Activated T-cell treated with anti-CD3 and anti-CD28 coated beads for 4 hours (primary cell): ENCODE measurements at regions not wholly inside any gene's neighbourhood (a gene's known extent, or its start where the extent isn't known, plus 50 kb on each side); places are given as distances from the start of the nearest gene placed in this dataset.
"Not testable (repeated sequence)": the region's sequence is repeated elsewhere in the genome, so short reads cannot be mapped to it uniquely, and the experiment has no call there.

ENCODE experiments used
- DNase-seq: peaks from one replicate; pipeline ENCODE4 v3.0.0-alpha.2; 2020

DNA sequence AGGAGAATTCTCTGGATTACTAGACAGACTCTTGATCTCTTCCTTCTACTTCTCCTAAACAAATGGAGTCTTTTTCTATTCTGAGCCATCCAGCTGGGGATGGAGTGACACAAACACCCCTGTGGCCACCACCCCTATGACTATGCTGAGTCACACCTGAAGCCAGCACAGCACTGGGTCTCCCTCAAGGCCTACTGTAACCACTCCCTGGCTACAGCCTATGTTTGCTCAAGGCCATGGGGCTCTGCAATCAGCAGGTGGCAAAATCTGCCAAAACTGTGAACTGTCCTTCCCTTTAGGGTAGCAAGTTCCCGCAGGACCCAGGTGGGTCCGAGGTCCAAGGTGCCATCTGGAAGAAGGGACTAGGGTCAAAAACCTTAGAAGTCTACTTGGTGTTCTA, 132.3 kb downstream of the TINAG start:
- no peak for DNase-seq

DNA sequence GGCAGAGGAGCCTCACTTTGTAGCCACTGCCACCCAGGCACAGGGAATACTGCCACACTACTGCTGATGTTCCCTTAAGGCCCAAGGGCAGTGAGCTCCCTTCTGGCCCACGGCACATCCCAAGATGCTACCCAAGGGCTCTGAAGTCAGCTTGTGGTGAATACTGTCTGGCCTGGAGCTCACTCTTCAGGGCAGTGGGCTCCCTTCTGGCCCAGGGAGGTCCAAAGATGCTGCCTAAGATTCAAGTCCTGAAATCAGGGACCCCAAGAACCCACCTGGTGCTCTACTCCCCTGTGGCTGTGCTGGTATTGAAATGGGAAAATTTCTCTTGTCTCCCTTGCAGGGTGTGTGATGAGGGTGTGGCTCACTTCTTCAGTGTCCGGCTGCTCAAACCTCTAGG, 132.8 kb downstream of the TINAG start:
- no peak for DNase-seq

DNA sequence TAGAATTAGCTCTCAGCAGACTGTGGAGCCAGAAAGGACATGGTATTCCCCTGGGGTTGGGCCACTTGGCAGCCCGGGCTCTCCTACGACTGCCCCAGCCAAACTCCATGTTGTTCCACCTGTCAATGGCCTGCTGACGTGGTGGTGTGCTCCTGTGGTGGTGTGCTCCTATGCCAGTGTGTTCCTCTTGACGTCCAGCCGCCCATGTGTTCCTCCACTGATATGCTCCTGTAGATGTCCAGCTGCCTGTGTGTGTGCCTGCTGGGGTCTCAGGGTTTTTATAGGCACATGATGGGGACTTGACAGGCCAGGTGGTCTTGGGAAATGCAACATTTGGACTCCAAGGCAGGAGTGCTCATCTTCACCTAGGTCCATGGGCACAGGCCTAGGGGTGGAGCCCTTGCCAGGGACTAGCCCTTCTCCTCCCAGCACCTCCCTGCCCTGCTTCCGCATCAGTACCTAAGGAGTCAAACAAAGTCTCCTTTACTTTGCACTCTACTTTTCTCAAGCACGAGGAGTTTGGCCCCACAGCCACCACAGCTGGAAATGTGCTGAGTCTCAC, 133.5 kb downstream of the TINAG start:
- DNase-seq, result no peak

DNA sequence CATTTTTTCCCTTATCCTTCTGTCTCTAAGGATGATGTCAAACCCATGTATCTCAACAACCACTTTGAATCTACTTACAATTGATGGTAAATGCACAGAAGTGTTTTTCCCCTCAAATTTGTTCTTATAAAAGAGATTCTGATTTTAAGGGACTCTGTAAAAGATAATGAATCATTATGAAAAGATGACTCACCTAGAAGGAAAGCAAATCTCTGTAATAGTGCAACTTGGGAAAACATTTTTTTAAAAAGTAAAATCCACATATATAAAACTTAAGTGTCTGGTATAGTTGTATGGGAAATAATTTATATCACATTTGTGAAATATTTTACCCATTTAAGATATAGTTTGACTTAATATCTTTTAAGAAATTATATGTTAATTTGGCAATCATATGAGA, 137.0 kb downstream of the TINAG start:
- DNase-seq, result no peak

DNA sequence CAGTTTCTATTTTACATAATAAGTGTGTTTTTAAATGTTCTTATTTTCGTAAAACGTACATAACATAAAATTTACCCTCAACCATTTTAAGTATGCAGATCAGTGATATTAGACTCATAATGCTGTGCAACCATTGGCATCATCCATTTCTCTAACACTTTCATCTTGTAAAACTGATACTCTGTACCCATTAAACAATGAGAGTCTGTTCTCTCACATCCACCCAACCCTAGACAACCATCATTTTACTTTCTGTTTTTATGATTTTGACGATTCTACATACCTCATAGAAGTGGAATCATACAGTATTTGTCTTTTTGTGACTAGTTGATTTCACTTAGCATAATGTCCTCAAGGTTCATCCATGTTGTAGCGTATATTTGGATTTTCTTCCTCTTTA, 140.4 kb downstream of the TINAG start:
- no peak for DNase-seq

DNA sequence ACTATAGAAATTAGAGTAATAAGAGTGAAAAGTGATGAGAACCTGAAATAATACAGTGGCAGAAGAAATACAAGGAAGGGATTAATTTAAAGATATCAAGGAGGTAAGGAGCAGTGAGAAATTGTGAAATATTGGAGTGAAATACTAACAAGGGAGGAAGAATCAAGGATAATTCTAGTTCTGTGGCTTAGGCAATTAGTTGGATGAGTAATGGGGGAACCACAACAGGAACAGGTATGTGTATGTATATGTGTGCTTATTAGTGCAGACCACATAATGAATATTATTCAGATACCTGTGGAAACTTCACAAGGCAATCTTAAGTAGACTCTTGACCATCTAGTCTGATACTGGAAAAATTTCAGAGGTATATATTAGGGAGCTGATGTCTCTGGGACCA, 143.3 kb downstream of the TINAG start:
- DNase-seq, result no peak

DNA sequence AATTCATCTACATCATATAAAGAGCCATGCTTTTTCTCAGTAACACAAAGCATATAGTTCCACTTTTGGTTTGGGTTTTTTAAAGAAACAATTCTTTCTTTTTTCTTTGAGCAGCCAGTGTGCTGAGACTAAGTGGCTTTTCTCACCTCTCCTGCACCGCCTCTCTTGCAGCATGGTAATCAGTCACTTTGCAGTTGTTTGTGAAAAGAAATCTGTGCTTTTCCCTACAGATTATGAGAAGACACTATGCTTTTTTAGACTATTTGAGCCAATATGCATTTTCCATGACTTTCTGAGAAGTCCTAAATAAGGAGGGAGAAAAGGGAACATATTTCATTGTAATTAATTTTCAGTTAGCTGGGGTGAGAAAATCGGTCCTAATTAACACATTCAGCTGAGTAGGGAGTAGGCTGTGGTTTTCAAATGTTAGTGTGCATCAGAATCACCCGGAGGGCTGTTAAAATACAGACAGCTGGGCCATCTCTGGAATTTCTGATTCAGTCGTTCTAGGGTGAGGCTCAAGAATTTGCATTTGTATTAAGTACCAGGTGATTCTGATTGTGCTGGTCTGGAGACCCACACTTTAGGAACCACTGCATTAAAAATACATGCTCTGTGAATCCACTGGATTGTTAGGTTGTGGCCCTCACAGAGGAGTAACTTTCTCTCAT, 155.2 kb downstream of the TINAG start:
- no peak for DNase-seq

DNA sequence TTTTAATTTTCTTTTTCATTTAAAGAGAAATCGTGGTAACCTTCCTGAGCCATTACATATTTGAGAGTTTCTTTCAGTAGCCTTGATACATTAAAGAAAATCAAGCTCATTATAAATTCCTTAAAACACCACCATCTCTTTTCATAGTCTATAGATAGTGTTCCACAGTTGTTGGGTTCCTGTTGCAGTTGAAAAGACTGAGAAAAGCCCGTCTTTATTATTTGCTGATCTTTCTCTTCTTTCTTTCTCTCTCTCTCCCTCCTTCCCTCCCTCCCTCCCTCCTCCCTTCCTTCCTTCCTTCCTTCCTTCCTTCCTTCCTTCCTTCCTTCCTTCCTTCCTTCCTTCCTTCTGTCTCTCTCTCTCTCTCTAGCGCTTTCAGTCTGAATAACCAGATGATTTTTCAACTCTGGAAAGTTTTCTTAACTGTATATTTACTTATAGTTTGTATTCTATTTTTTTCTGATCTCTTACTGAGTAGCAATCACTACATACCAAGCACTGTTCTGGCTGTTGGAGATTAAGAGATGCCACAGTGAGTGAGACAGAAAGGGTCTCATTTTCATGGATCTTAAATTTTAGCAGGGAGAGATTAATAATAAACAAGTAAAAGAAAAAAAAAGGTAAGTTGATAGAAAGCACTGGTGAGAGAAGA, 157.5 kb downstream of the TINAG start:
- DNase-seq, result no peak

DNA sequence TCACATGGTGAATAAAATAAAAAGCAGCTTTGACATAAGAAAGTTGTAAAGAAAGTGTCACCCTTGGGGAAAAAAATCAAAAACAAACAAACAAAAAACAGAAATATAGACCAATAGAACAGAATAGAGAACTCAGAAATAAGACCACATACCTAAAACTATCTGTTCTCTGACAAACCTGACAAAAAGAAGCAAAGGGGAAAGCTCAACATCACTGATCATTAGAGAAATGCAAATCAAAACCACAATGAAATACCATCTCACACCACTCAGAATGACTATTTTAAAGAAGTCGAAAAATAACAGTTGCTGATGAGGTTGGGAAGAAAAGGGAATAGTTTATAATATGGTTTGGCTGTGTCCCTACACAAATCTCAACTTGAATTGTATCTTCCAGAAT, 159.1 kb downstream of the TINAG start:
- no peak for DNase-seq

DNA sequence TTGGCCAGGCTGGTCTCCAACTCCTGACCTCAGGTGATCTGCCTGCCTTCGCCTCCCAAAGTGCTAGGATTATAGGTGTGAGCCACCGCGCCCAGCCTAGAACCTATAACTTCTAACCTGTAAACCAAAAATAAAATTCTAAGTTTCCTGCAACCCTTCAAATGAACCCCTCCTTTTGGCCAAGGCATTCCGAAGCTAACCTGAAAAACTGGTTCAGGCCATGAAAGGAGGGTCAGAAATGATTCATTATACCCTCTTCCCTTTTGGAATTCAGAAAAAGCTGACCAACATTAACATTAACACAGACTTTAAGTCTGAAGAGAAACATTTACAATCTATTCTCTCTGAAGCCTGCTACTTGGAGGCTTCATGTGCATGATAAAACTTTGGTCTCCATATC, 165.1 kb downstream of the TINAG start:
- DNase-seq, result no peak

DNA sequence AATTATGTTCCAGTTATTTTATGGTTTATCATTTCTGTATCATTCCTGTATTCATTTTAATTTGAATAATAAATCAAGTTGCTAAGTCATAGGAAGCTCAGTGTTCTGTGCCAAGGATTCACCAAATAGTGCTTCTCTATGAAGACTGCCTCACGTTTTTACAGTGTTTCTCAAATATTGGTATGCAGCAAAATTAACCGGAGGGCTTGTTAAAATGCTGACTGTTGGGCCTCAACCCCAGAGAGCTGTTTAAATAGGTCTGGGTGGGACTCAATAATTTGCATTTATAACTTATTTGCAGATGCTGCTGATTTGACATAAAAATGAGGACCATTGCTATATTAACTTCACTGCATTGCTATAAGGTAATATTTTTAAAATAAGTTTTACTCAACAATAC, 166.7 kb downstream of the TINAG start:
- no peak for DNase-seq

DNA sequence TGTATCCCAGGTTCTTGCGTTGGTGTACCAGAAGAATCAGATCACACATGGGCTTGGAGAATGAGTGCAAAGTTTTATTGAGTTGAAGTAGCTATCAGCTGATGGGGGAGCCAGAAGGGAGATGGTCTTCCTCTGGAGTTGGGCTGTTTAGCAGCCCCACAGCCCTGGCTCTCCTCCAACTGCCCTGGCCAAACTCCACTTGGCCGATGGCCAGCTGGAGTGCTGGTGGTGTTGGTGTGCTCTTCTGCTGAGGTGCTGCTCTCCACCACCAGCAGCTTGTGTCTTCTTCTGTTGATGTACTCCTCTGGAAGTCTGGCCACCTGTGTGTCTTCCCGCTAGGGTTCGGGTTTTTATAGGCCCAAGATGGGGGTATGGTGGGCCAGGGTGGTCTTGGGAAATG, 172.8 kb downstream of the TINAG start:
- no peak for DNase-seq

DNA sequence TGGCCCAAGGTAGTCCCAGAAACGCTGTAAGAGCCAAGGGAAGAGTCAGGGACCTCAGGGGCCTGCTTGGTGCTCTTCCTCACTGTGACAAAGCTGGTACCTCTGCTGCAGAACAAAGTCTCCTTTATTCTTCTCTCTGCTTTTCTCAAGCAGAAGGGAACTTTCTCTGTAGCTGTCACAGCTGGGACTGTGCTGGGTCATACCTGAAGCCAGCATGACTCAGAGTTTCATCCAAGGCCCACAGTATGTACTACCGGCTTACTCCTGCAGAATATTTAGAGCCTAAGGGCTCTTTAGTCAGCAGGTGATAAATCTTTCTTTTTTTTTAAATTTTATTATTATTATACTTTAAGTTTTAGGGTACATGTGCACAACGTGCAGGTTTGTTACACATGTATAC, 183.2 kb downstream of the TINAG start:
- DNase-seq, result no peak

DNA sequence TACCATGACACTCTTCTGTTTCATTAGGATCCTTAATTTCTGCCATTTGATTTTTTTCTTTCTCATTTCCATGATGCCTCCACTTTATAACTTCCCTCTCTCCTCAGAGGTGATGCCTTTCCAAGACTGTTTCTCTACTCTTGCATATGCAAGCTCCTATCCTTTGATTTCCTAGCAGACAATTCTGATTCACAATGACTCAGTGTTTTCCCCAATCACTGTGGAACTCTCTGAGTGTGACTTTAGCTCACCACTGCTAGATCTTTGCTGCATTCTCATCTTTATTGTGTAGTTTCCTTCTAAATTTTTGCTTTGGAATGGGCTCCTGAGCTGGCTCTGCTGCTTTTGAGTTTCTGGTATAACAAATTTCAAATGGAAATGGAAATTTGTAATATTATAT, 184.9 kb downstream of the TINAG start:
- DNase-seq, result no peak

DNA sequence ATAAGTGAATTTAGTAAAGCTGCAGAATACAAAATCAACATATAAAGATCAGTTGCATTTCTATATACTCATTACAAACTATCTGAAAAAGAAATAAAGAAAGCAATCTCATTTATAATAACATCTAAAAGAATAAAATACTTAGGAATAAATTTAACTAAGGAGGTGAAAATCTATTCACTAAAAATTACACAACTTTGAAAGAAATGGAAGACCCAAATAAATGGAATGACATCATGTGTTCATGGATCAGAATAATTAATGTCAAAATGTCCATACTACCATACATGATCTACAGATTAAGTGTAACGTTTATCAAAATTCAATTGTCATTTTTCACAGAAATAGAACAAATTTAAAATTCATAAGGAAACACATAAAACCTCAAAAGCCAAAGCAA, 194.9 kb downstream of the TINAG start:
- no peak for DNase-seq

DNA sequence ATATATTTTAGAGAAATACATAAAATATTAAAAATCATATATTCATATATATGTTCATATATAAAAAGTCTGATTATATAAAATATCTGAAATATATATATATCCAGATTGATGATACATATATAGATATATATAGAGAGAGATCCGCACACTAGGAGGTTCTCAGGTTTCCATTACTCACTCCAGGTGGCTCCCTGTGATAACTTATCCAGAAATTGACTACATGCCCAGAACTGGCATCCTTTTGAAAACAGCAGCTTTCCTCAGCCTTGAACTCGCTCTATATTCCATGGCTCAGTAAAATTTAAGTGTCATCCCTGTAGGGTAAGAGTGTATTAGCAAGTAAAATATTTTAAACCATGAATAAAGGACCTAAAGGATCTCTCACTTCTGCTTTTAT, 206.8 kb downstream of the TINAG start:
- DNase-seq, result no peak

DNA sequence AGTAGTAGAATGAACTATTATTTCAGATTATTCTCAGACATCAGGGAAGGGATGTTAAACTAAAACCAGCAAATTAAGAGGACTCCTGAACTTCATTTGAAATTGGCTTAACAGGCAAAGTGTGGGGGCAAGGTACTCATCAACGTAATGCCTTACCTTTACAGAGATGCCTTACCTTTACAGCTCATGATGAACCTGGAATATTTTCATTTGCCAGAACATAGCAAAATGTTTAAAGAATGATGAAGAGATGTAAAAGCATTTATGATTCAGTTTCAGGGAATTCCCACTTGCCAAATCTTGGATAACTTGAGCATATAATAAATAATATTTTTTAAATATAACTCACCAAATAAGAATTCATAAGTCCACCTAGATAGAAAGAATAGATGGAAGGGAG, 207.5 kb downstream of the TINAG start:
- no peak for DNase-seq

DNA sequence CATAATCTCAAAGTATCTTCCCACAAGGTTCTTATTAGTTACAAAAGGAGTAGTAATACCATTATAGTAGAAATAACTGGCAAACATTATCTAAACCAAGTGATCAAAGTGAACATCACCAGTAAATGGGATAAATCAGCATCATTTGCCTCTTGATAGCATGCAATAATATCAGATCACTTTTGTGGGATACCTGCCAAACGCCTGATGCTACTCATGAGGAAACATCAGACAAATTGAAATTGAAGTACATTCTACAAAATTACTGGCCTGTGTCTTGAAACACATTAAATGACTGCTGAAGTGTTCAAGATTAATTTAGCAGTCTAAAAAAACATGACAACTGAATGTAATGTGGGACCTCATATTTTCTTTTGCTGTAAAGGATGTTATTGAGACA, 208.1 kb downstream of the TINAG start:
- no peak for DNase-seq

DNA sequence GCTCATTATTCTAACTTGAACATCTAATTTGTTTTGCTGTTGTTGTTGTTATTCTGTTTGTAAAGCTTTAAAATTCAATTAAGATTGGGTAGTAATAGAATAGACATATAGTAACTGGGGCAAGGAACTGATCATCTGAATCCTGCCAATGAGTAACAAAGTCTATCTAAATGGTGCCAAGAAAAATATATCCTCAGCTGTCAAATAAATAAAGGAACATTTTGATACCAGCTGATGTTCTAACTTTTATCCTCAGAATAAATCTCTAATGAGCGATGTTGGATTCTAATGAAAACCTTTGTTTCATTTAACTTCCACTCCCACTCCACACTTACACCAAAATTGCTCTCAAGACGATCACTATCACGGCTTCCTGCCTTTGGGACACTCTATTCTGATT, 210.9 kb downstream of the TINAG start:
- DNase-seq, result no peak

DNA sequence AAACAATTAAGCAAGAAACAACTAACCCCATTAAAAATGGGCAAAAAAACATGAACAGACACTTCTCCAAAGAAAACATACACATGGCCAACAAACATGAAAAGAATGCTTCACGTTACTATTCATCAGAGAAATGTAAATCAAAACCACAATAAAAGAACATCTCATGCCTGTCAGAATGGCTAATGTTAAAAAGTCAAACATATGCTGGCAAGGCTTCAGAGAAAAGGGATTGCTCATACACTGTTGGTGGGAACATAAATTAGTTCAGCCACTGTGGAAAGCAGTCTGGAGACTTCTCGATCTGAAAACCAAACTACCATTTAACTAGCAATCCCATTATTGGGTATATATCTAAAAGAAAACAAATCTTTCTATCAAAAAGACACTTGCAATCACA, 217.5 kb downstream of the TINAG start:
- DNase-seq, result no peak

DNA sequence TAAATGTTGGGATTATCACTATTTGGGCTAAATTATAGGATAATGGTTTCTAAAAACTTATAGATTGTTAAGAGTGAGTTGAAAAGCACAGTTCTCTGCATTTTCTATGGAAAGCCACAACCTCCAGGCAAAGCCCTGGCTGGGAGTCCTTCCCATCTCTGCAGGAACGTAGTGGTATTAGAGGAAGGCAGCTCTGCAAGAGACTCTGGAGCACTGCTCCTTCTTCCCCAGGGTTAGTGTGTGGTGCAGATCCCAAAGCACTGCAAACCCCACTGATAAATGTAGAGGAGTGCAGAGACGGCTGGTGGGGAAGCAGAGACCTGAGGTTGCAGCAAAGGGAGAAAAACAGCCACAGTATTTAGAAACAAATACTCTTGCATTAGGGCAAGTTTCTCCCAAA, 225.3 kb downstream of the TINAG start:
- no peak for DNase-seq

DNA sequence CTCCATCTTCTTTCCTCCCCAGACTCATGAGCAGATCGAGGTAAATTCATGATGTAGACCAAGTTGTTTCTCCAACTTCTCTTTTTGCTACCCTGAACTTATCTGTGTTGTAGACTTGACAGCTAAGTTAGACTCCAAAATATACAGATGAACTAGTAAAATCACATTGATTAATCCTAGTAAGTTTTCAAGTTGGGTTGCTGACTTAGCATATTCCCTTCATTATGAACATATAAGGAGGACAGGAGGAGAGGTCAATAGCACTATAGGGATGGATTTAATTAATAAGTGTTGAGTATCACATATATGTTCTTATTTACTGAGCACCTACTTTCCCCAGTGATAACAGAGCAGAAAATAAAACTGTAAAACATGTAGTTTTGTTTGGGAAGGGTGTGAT, 227.3 kb downstream of the TINAG start:
- DNase-seq, result no peak

DNA sequence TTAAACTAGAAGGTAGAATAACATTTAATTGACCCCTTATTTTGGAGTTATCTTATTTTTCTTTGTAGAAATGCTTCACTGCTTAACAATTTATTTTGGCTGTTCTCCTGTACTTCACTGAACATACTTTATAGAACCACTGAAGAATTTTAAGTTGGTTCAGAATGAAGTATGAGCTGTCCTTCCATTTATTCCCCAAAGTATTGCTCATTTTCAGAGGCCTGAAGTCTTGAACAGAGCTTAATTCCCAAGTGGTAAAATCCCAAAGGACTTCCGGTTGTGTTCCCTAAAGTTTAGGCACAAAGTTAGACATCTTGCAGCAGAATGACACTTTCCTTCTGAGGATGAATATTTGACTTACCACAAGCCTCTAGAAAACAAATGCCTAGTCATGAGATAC, 233.3 kb downstream of the TINAG start:
- no peak for DNase-seq

DNA sequence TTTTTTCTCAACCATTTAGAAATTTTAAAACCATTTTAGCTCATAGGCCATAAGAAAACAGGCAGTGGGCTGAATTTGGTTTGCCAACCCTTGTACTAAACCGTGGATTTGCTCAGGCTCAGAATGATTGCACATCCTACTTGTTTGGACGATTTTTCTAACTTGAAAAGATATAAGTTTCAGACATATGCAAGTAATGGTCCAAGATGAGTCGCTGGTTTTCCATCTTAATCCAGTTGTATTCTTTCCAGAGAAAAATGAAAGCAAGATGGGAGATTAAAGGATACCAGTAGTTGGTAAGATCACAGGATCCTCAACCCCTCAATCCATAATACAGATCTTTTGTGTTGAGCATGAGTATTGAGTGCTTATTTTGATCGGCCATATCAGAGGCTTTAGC, 250.9 kb downstream of the TINAG start:
- no peak for DNase-seq

DNA sequence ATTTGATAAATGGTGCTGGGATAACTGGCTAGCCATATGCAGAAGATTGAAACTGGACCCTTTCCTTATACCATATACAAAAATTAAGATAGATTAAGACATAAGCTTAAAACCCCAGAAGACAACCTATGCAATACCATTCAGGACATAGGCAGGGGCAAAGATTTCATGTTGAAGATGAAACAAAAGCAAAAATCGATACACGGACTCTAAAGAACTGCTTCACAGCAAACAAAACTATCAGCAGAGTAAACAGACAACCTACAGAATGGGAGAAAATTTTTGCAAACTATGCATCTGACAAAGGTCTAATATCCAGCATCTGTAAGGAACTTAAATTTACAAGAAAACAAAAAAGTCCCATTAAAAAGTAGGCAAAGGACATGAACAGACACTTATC, 255.9 kb downstream of the TINAG start:
- DNase-seq, result not testable (repeated sequence)
